ENCODE measurements at regions not wholly inside any gene's neighbourhood (a gene's known extent, or its start where the extent isn't known, plus 50 kb on each side); places are given as distances from the start of the nearest gene placed in this dataset.

- TF ChIP-seq CTCF (IDR thresholded peaks at IDR 0.05) (no peak), POLR2A (IDR thresholded peaks at IDR 0.05) (no peak)
Measured at GRCh38 chr5:124055751-124056150, 543.8 kb downstream of the CSNK1G3 start.

All from uterus (tissue), 2 donors.